H9 (cell line): ENCODE measurements at regions not wholly inside any gene's neighbourhood (a gene's known extent, or its start where the extent isn't known, plus 50 kb on each side); places are given as distances from the start of the nearest gene placed in this dataset.

Experiments
- DNase-seq: peaks from one replicate; pipeline ENCODE4 v3.0.0-alpha.2; 2017
- H2AFZ ChIP-seq: one replicate; pipeline ENCODE4 v1.6.1; 2013; ENCODE audit warnings: mild to moderate bottlenecking, low read length, control low read depth, moderate library complexity
- H2AK5ac ChIP-seq: 2 replicates; pipeline ENCODE4 v1.6.1; 2013; ENCODE audit warnings: low read length, control low read depth, mixed read lengths; ENCODE audit not compliant: insufficient read length
- H2BK120ac ChIP-seq: one replicate; pipeline ENCODE4 v1.6.1; 2013; ENCODE audit warnings: low read depth, mild to moderate bottlenecking, low read length, control low read depth, inconsistent platforms; ENCODE audit not compliant: poor library complexity, severe bottlenecking
- H2BK12ac ChIP-seq: 2 replicates; pipeline ENCODE4 v1.6.1; 2013; ENCODE audit warnings: low read length, control low read depth, mixed read lengths, low read depth; ENCODE audit not compliant: insufficient read length
- H2BK15ac ChIP-seq: 2 replicates; pipeline ENCODE4 v1.6.1; 2013; ENCODE audit warnings: low read depth, low read length, control low read depth
- H2BK20ac ChIP-seq: one replicate; pipeline ENCODE4 v1.6.1; 2013; ENCODE audit warnings: low read depth, mild to moderate bottlenecking, low read length, control low read depth, inconsistent platforms; ENCODE audit not compliant: poor library complexity, severe bottlenecking
- H2BK5ac ChIP-seq: 2 replicates; pipeline ENCODE4 v1.6.1; 2013; ENCODE audit warnings: low read length, control low read depth, mixed read lengths; ENCODE audit not compliant: insufficient read length
- H3K14ac ChIP-seq: 2 replicates; pipeline ENCODE4 v1.6.1; 2013; ENCODE audit warnings: low read length, control low read depth; ENCODE audit not compliant: insufficient read depth
- H3K18ac ChIP-seq: 2 replicates; pipeline ENCODE4 v1.6.1; 2013; ENCODE audit warnings: low read depth, mild to moderate bottlenecking, mixed read lengths, low read length, control low read depth; ENCODE audit not compliant: insufficient read length
- H3K23ac ChIP-seq: 2 replicates; pipeline ENCODE4 v1.6.1; 2013; ENCODE audit warnings: low read length, control low read depth, mixed read lengths, low read depth; ENCODE audit not compliant: insufficient read length
- H3K23me2 ChIP-seq: 2 replicates; pipeline ENCODE4 v1.6.1; 2013; ENCODE audit warnings: low read depth, mild to moderate bottlenecking, mixed read lengths, low read length, control low read depth; ENCODE audit not compliant: insufficient read length, poor library complexity, severe bottlenecking
- H3K27ac ChIP-seq: 2 replicates; pipeline ENCODE4 v1.5.1; 2013; ENCODE audit warnings: low read length, control low read depth, mixed read lengths, low read depth; ENCODE audit not compliant: insufficient read length
- H3K27me3 ChIP-seq: 2 replicates; pipeline ENCODE4 v1.6.1; 2013; ENCODE audit warnings: low read length, control low read depth, inconsistent platforms; ENCODE audit not compliant: insufficient read depth
- H3K4ac ChIP-seq: 2 replicates; pipeline ENCODE4 v1.6.1; 2013; ENCODE audit warnings: low read depth, mild to moderate bottlenecking, control low read depth, inconsistent platforms, low read length, moderate library complexity
- H3K4me1 ChIP-seq: 2 replicates; pipeline ENCODE4 v1.6.1; 2013; ENCODE audit warnings: low read length, control low read depth, inconsistent platforms; ENCODE audit not compliant: insufficient read depth
- H3K4me2 ChIP-seq: 2 replicates; pipeline ENCODE4 v1.6.1; 2013; ENCODE audit warnings: low read length, control low read depth, mixed read lengths; ENCODE audit not compliant: insufficient read length, insufficient read depth
- H3K56ac ChIP-seq: 2 replicates; pipeline ENCODE4 v1.6.1; 2013; ENCODE audit warnings: low read depth, mild to moderate bottlenecking, mixed read lengths, low read length, control low read depth; ENCODE audit not compliant: insufficient read length
- H3K79me1 ChIP-seq: 2 replicates; pipeline ENCODE4 v1.6.1; 2013; ENCODE audit warnings: low read depth, mild to moderate bottlenecking, moderate library complexity, low read length, control low read depth, inconsistent platforms; ENCODE audit not compliant: insufficient read depth, poor library complexity, severe bottlenecking
- H3K79me2 ChIP-seq: 2 replicates; pipeline ENCODE4 v1.6.1; 2013; ENCODE audit warnings: low read length, control low read depth, inconsistent platforms; ENCODE audit not compliant: insufficient read depth
- H3K9ac ChIP-seq: 2 replicates; pipeline ENCODE4 v1.6.1; 2013; ENCODE audit warnings: low read length, control low read depth, mixed read lengths; ENCODE audit not compliant: insufficient read length; ENCODE audit errors: extremely low read depth
- H3K9me3 ChIP-seq: one replicate; pipeline ENCODE4 v1.6.1; 2013; ENCODE audit warnings: low read depth, low read length, inconsistent platforms; ENCODE audit not compliant: control insufficient read depth
- H3T11ph ChIP-seq: one replicate; pipeline ENCODE4 v1.6.1; 2013; ENCODE audit warnings: mild to moderate bottlenecking, low read length, control low read depth, inconsistent platforms
- H4K20me1 ChIP-seq: one replicate; pipeline ENCODE4 v1.6.1; 2013; ENCODE audit not compliant: control insufficient read depth, insufficient read length, insufficient read depth
- H4K5ac ChIP-seq: 2 replicates; pipeline ENCODE4 v1.6.1; 2013; ENCODE audit warnings: low read depth, mild to moderate bottlenecking, mixed read lengths, low read length, control low read depth; ENCODE audit not compliant: insufficient read length
- H4K8ac ChIP-seq: replicated peaks from 2 replicates; pipeline ENCODE4 v1.6.1; 2013; ENCODE audit warnings: low read length, control low read depth, mixed read lengths, low read depth; ENCODE audit not compliant: insufficient read length
- H4K91ac ChIP-seq: 2 replicates; pipeline ENCODE4 v1.6.1; 2013; ENCODE audit warnings: low read depth, mild to moderate bottlenecking, moderate library complexity, mixed read lengths, low read length, control low read depth; ENCODE audit not compliant: insufficient read length
- H3K27ac Mint-ChIP-seq, 3 experiments: 2 replicates in 2 of 3; 3 replicates in 1 of 3; pipeline ENCODE4 v1.8.0; 2020 to 2021; ENCODE audit warnings: mixed read lengths in 3 of 3, mild to moderate bottlenecking in 1 of 3, moderate library complexity in 1 of 3
- H3K27me3 Mint-ChIP-seq: 2 replicates; pipeline ENCODE4 v1.8.0; 2021; ENCODE audit warnings: low read depth, mild to moderate bottlenecking, moderate library complexity, mixed read lengths
- H3K36me3 Mint-ChIP-seq, 3 experiments: 2 replicates in 2 of 3; 3 replicates in 1 of 3; pipeline ENCODE4 v1.8.0; 2020 to 2021; ENCODE audit warnings: low read depth in 3 of 3, mixed read lengths in 3 of 3; ENCODE audit not compliant: insufficient read depth in 1 of 3
- H3K4me1 Mint-ChIP-seq, 2 experiments: 2 replicates each; pipeline ENCODE4 v1.8.0; 2020; ENCODE audit warnings: mixed read lengths in 2 of 2
- H3K4me3 Mint-ChIP-seq, 2 experiments: 2 replicates in 1 of 2; 3 replicates in 1 of 2; pipeline ENCODE4 v1.8.0; 2020 to 2021; ENCODE audit warnings: mild to moderate bottlenecking in 2 of 2, mixed read lengths in 2 of 2, moderate library complexity in 1 of 2
- H3K9me3 Mint-ChIP-seq, 2 experiments: 2 replicates in 1 of 2; 3 replicates in 1 of 2; pipeline ENCODE4 v1.8.0; 2020; ENCODE audit warnings: mild to moderate bottlenecking in 2 of 2, mixed read lengths in 2 of 2, moderate library complexity in 1 of 2
- CTCF ChIP-seq: fragments of 200-600 bp; sonication (generic); conservative IDR thresholded peaks from 3 replicates; pipeline ENCODE4 v1.8.0; 2021; ENCODE audit warnings: antibody characterized with exemption, mild to moderate bottlenecking
- WGBS: extraction: QIAGEN DNeasy Blood & Tissue Kit; methylation state at CpG from one replicate; pipeline ENCODE4 v1.1.7; 2013; ENCODE audit warnings: missing lambda C conversion rate, low lambda C conversion rate, mixed read lengths; ENCODE audit not compliant: insufficient read length; ENCODE audit errors: extremely low coverage; 5-methylcytosine and 5-hydroxymethylcytosine counted together

GRCh38 chr18:987325-988186 is 82.9 kb downstream of the ADCYAP1 start:
- Histone ChIP-seq H3K18ac (no peak overlapping the region), H3K4me1 (no peaks in the 10 kb centered on the region; the same call in 1 of the 2 replicates), H3K56ac (no peak overlapping the region), H2AK5ac (no peak overlapping the region), H3K27me3 (no peaks in the 10 kb centered on the region), H3K14ac (no peak overlapping the region), H3T11ph (no peak overlapping the region), H2AFZ (no peak overlapping the region), H2BK15ac (no peak overlapping the region), H2BK20ac (no peak overlapping the region), H3K4me2 (no peak overlapping the region), H2BK12ac (no peak overlapping the region), H3K27ac (no peak overlapping the region), H4K91ac (no peak overlapping the region), H3K9ac (no peak overlapping the region), H3K9me3 (no peaks in the 10 kb centered on the region), H3K23ac (no peak overlapping the region), H3K4ac (no peak overlapping the region), H2BK120ac (no peak overlapping the region), H3K79me1 (no peaks in the 10 kb centered on the region), H2BK5ac (no peak overlapping the region), H4K20me1 (no peaks in the 10 kb centered on the region), H4K8ac (no peak overlapping the region), H3K79me2 (no peaks in the 10 kb centered on the region; the same call in 1 of the 2 replicates), H4K5ac (no peak overlapping the region), H3K23me2 (peaks cover 3% of the 10 kb centered on the region)
- Mint-ChIP-seq H3K27me3 (no peaks in the 10 kb centered on the region), H3K4me1 (peaks cover 7 to 20% of the 10 kb centered on the region in 2 experiments), H3K4me3 (no peak overlapping the region), H3K9me3 (no peaks in the 10 kb centered on the region; a peak in 1 of 5 replicates), H3K27ac (no peak overlapping the region), H3K36me3 (peaks cover 0 to 4% (median 0%) of the 10 kb centered on the region in 3 experiments; a peak in 3 of 7 replicates)
- no CpG with 5 or more reads among the region's 6 CpGs for WGBS
- no peak for TF ChIP-seq CTCF
- no peak for DNase-seq
